ENCODE measurements at regions not wholly inside any gene's neighbourhood (a gene's known extent, or its start where the extent isn't known, plus 50 kb on each side); places are given as distances from the start of the nearest gene placed in this dataset.

- TF ChIP-seq JUN (IDR thresholded peaks at IDR 0.05; ENCODE audit: borderline replicate concordance, insufficient read depth, insufficient read length, low read depth) (no peak), MAX (IDR thresholded peaks at IDR 0.05; ENCODE audit: insufficient read depth, insufficient read length) (no peak), MYC (IDR thresholded peaks at IDR 0.05; ENCODE audit: low read depth, low read length) (no peak), GATA2 (IDR thresholded peaks at IDR 0.05; ENCODE audit: insufficient read depth, insufficient read length, low read depth, low read length) (no peak), POLR2A (IDR thresholded peaks at IDR 0.05; ENCODE audit: low read depth, low read length) (no peak), CTCF (IDR thresholded peaks at IDR 0.05; ENCODE audit: extremely low read depth in 1 of 2, insufficient read depth in 1 of 2, low read depth in 1 of 2, low read length in 2 of 2) (no peak), FOS (IDR thresholded peaks at IDR 0.05; ENCODE audit: borderline replicate concordance, insufficient read depth, low read length) (no peak), POLR2AphosphoS5 (IDR thresholded peaks at IDR 0.05; ENCODE audit: insufficient read depth, low read depth, low read length) (no peak), EZH2 (IDR thresholded peaks at IDR 0.05; ENCODE audit: borderline replicate concordance, low read depth, low read length, severe bottlenecking) (no peak)
- H2AFZ ChIP-seq (ENCODE audit: low read depth, low read length): no peak overlapping the region
- no peak overlapping the region for H3K27ac ChIP-seq (ENCODE audit: insufficient read depth, low read depth, low read length)
- CTCF ChIA-PET: no interaction called here
- no peak overlapping the region for H3K4me3 ChIP-seq (replicated peaks in 1 of 3; ENCODE audit: insufficient read depth in 1 of 3, low read depth in 1 of 3, low read length in 3 of 3)
- no peak overlapping the region for H3K9ac ChIP-seq (replicated peaks; ENCODE audit: extremely low read depth, insufficient read depth, low read length)
- no peaks in the 10 kb centered on the region for H3K27me3 ChIP-seq (ENCODE audit: control insufficient read depth in 2 of 2, insufficient read depth in 2 of 2, low read length in 2 of 2)
- peaks cover 2% of the 10 kb centered on the region for H3K9me3 ChIP-seq (replicated peaks; ENCODE audit: control insufficient read depth, insufficient read depth, low read length)
- DNase-seq (ENCODE audit: low read depth, low spot score) (no peak), FAIRE-seq (no peak)
- POLR2A ChIA-PET: no interaction called here
- no peak overlapping the region for H3K4me2 ChIP-seq (ENCODE audit: insufficient read depth, low read length)
- no peaks in the 10 kb centered on the region for H3K4me1 ChIP-seq (ENCODE audit: control insufficient read depth, extremely low read depth, insufficient read depth, low read length)
- dilution Hi-C loops (cut with MboI; ENCODE audit: extremely low pct_ligation_motif_present, low sequenced_read_pairs): no loop called here
- no peaks in the 10 kb centered on the region for H3K79me2 ChIP-seq (ENCODE audit: control insufficient read depth, insufficient read depth, low read length)
- H3K36me3 ChIP-seq (ENCODE audit: control insufficient read depth in 2 of 2, extremely low read depth in 1 of 2, insufficient read depth in 2 of 2, low read length in 2 of 2): no peaks in the 10 kb centered on the region
- H4K20me1 ChIP-seq (replicated peaks; ENCODE audit: control insufficient read depth, extremely low read depth, insufficient read depth, low read length): no peaks in the 10 kb centered on the region
- BruUV-seq (replicated peaks): no TSS peak
- intact Hi-C loops (cut with micrococcal nuclease): no loop called here
- no peaks in the 10 kb centered on the region for H3K9me1 ChIP-seq (replicated peaks; ENCODE audit: control insufficient read depth, extremely low read depth, insufficient read depth, low read length)
Measured at GRCh38 chr3:90036939-90037469, 929.6 kb downstream of the EPHA3 start.

All from endothelial cell of umbilical vein (primary cell).